Fibroblast of skin of left quadriceps (primary cell): ENCODE measurements at regions not wholly inside any gene's neighbourhood (a gene's known extent, or its start where the extent isn't known, plus 50 kb on each side); places are given as distances from the start of the nearest gene placed in this dataset.

Experiments used
- DNase-seq, 2 experiments: peaks; one replicate each; pipeline ENCODE4 v3.0.0-alpha.2; 2013; ENCODE audit warnings: low read depth in 2 of 2

DNA sequence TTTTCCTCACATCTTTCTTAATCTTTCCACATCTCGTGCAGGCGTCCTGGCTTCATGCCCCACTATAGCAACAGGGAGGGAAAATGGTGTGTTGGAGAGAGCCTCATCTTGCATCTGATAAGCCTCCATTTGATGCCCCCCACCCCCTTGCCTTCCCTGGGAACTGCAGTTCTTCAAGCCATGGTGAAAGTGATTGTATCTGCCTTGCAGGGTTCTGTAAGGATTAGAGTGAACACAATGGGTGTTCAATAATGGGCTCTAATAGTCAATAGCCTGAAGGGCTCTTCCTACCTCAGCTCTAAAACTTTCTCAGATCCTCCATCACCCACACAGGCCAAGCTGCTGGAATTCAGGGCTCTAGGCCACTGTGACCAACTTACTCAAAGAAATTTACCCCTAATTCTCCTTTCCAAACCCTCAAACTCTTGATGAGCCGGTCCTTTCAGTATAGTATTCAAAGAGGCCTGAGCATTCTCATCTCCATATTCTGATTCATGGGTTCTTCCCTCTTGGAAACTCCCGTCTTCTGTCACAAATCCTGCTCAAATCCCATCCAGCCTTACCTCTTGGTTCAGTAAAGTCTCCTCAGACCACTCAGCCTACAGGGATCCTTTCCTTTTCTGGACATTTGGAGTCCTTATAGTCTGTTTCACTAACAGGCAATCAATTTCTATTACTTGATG is 128.3 kb upstream of the TRIM2 start:
- no peak for DNase-seq

DNA sequence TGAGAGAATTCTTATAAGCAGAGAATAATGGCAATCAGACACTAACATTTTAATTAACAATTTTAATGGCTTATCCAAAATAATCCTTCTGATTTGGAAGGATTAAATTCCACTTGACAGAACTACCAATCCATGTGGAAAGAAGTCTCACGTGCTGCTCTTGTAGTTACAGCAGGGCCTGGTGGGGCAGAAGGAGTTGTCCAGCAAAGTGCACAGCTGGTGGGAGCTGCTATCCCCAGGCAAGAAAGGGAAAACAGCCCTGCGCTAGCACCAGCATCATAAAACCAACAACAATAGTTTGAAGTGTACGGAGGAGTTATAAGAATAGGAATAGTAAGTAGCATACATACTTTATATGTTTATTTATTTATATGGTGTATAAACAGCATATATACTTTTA is 127.4 kb upstream of the TRIM2 start:
- no peak for DNase-seq

DNA sequence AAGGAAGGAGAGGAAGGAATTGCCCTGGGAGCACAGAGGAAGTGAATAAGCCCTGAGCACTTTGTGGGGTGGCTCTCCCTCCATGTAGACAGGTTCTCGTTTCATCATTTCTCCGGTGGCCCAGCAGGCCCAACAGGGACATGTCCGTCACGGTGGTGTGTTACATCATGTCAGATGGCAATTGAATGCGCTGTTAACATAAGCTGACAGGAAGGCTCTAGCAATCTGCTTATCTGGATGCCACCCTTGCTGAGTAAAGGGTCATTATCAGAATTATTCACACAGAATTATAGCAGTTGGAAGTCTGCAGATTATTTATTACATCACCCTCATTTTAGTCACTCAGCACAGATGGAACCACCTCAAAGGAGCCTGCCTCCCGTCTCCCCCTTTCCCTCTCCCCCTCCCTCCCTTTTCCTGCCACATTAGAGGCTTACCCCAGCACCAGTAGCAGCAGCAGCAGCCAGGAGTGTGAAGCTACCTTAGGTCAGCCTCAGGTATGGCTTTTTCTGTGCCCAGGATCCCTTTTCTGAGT is 124.3 kb upstream of the TRIM2 start:
- DNase-seq: no peak

DNA sequence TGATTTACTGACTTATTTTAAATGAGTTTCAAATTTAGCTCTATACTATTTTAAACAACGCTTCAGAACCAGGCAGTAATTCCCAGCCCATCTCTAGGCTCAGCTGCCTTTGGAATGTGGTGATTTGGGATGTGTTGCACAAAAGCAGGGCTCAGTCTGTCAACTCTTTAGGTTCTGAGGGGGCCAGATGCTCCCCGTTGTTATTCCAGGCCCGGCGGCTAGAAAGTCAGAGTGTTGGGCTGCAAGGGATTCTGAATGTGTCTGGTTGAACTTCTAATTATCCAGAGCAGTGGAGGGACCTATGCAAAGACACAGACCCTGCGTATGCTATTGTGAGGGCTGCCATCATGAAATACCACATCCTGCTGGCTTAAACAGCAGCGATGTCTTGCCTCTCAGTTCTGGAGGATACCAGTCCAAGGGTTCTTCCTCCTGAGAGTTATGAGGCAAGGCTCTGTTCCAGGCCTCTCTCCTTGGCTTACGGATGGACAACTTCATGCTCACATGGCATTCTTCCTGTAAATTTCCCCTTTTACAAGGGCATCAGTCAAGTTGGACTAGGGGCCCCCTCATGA is 123.2 kb upstream of the TRIM2 start:
- DNase-seq: no peak

DNA sequence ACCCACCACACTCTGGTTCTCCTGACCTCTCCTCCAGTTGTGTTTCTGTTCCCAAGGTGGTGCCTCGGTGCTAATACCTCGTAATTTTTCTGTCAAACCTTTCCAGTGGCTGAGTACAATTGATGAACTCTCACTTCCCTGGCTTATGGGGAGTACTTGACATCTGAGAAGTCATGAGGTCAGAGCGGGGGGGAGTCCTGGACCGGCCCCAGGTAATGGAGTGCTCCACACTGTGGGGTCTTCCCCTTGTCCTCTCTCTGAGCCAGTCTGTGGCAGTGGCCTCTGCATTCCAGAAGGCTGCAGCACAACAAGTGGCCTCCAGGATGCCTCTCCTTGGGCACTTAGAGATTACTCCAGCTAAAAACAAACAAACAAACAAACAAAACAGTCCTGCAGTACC is 122.5 kb upstream of the TRIM2 start:
- DNase-seq: no peak

DNA sequence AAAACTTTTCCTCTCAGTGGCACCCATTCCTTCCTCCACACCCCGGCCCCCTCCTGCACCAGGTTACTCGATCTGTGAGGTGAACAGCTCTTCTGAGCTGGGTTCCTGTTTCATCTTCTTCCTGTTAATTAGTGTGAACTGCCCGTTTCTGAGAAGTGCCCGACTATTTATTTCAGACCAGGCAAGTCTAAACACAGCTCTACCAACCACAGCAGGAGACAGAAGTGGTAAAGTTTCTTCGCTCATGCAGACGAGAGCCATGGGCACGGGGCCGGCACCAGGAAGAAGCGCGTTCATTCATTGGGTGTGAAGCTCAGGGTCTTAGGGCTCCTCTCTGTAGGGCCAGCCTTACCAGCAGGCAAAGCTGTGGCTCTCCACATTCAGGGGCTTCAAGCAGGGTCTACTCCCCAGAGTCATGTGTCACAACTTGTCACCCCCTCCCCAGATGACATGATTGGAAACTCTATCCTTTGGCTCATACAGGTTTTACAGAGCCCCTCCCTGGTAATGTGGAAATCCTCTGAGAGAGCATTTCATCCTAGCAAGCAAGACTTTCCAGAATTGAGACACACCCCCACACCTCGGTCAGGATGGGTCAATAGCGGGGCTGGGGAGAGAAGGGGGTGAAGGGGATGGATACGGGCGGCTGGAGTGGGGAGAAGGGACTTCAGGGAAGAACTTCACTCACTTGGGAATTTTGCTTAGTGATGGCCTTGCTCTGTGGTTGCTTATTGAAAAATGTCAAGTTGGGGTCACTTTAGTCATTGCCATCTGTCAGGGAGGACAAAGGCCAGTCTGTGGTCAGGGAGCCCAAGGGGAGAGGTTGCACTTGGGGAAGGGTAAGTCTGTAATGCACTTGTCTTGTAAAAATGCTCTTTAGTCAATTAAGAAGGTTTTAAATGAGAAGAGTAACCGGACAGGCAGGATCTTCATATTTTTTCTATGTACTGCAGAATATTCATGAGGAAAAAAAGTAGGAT is 121.6 kb upstream of the TRIM2 start:
- DNase-seq: no peak

DNA sequence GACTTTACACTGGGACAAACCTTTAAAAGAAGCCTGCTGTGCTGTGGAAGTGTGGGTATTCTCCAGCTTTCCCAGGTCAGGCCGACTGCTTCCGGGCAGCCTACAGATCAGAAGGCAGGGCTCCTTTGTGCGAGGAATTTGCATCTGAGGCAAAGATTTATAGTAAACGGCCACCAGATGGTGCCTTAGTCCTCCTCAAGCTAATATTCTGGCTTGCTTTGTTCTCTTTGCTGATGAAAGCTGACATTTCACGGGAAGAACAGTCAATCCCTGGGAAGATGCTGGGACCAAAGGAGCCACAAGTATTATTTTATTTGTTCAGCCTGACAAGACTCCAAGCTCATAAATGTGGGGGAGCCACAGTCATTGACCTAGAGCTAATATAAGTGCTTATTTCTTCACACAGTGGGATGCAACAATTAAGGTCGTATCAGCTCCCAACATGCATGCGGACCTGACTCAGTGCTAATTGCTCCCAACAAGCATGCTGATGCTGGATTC is 120.7 kb upstream of the TRIM2 start:
- peak; percentile 49 to 52 for DNase-seq

DNA sequence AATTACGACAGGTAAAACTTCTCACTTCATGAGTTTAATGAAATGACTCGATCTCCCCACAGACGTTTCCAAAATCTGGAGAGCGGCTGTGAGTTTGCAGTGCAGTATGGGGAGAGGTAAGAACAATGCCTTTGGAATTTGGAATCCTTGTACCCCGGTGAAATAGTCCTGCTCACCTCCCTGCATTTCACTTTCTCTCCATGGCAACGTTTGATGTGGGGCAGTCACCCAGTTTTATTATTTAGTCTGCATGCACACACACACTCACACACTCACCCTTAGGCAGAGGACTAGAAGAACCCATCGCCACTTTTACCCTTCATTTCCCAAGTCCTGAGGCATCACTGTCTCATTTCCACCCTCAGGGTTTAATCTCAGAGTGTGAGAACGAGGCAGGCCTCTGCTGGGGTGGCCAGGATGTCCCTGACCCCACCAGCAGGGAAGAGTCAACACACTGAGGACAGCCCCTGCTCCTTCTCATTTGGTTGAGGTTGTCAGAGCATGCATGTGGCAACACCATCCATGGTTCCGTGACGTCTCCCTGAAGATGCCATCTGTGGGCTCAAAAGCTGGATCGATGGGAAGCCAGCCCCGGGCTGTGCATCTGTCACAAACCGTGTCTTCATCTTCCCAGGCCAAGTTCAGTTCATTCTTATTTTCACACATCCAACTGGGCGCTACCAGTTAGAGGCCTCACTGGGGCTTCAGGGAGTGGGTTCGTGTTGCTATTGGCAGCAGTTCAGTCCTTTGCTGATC is 119.8 kb upstream of the TRIM2 start:
- DNase-seq: no peak

DNA sequence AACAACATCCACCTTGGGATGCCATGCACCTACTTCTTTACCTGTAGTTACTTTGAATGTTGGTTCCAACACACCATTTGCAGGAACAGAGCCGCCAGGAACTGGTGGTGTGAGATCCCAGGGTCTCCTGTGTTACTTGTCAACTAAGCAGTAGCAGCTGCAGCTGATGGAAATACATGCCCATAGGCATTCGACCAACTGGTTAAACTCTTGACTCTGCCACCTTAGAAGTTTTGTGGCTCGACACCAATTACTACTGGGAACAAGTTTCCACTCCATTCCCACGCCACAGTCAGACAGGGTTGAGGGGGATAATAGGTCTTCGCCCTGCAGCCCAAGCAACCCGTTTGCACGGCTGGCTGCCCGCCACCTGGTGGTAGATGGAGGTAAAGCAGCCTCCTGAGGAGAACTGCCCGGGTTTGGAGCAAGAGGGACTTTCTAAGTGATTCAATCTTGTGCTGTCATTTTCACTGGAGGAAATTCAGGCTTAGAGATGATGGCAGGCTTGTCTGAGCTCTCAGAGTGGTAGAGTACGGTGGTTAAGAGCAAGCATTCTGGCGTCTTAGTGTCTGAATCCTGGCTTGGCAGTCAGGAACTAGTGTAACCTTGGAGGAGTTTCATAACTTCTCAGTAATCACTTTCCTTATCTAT is 119.1 kb upstream of the TRIM2 start:
- DNase-seq: peak in 1 of 2 experiments; percentile 28

DNA sequence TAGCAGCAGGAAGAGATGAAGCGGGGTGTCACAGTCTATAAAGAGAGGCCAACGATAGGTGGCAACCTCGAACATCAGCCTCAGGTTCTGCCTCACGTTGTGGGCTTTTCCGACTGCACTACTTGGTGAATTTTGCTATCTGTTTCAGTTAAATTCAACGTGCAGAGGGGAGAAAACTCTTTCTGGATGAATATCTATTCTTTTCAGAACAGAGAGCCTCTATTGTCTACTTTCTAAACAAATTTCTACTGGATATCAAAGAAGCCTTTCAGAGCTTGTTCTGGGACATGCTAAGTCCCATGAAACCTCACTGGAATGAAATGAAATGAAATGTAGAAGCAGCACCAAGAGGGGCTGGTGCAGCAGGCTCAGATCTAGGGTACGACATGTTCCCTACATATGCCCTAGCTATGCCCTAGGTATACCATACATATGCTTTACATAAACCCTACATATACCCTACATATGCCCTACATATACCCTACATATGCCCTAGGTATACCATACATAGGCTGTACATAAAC is 116.5 kb upstream of the TRIM2 start:
- no peak for DNase-seq

DNA sequence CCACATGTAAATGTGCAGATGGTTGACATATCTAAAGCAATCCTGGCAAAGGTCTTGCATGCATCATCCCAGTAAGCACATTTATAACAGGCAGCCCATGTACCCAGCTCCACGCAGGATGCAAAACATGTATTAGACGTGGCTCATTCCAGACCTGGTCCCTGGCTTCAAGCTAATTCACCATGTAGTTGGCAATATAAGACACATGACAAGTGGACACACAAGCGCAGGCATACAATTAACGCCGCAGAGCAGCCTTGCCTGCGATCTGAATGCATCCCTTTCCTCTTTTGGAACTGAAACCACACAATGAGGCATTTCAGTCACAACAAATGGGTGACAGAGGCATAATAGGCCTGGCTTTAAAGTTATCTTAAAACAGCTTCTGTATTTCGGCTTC is 114.5 kb upstream of the TRIM2 start:
- DNase-seq: no peak

DNA sequence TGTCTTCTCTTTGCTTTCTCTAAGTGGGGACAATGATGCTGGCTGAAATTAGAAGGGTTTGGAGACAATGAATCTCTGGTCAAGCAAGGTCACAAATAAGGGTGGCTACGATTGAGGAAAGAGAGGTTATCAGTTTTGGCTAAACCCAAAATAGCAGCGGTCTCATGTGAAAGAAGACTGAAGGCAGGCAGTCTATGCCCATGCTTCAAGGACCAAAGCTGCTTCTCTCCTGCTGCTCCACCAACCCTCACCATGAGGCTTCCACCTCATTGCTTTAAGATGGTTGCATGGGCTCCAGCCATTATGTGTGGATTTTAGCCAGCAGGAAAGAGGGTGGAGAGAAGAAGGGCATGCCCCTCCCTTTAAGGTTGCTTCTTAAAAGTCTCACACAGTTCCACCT is 114.1 kb upstream of the TRIM2 start:
- DNase-seq: no peak

DNA sequence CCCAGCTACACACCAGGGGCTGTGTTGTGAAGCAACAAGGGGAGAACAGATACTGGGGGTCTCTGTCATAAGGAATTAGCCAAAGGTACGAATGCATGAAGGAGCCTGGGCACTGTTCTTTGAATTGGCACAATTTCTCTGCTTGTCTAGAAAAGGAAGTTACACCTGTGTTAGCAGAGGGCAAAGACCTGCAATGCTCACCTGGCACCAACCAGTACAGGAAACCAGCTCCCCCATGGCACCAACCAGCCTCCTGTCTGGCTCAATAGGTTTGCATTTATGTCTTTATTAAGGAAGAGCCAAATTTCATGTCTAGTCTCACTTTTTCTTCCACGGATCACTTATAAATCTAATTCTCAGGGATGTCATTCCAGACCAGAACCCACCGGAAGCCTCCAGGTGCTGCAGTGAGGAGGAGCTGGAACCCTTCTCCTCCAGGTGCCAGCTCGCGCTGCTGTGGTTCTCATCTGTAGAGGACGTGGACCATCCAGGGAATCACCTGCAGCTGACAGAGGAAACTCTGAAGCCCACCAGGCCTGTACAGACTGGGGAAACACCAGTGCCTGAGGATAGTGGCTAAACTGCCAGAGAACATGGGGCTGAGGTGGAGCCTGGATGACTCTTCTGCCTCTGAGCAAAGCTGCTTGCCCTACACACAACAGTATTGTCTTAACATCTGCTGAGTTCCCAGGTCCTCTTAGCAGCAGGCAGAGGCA is 113.4 kb upstream of the TRIM2 start:
- no peak for DNase-seq

DNA sequence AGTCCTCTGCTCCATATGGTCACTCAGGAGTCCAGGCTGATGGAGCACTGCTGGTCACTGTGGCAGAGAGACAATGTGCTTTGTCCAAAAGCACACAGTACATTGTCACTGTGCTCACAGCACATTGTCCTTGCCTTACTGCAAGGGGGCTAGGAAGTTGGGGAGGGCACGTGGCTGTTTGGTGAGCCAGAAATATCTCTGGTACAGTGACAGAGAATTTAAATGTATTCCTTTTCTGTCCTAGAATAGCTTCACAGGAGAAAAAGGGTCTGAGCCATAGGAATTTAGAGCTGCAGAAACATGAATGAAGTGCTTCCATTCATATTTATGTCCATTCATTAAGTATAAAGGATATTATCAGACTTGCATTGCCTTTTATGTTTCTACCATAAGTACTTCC is 110.8 kb upstream of the TRIM2 start:
- DNase-seq: no peak

DNA sequence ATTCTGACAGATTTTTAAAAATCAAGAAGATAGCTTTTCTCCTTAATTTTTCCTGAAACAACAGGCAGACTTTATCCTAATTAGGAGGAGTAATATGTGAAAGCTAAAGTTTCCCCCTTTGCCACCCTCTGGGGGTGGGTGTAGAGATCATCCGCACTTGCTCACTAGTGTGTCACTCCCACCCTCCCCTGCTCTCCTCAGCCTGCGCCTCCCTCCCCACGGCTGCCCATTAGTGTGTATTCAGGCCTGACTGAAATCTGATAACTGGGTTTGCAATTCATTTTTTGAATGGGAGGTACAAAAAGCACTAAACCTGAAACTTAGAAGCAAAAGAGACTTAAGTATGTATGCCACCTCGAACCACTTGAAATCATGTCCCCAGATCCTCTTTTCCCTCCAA is 110.4 kb upstream of the TRIM2 start:
- DNase-seq: no peak

DNA sequence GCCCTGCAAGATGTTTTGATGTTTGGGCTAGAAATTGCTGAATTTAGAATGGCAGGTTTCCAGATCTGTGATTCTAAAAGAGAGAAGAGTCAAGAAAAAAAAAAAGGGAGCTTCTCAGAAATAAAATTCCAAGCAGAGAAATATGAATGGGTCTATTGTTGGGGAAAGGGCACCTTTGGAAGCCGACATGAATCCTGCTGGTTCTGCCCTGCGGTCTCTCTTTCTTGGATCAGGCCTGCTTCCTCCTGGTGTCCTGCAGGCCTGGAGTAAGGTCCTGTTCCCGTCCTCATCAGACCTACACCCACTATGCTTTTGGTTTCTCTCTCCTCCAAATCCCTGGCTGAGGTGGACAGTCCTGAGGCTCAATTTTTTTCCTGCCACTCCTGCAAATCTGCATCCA is 109.8 kb upstream of the TRIM2 start:
- no peak for DNase-seq

DNA sequence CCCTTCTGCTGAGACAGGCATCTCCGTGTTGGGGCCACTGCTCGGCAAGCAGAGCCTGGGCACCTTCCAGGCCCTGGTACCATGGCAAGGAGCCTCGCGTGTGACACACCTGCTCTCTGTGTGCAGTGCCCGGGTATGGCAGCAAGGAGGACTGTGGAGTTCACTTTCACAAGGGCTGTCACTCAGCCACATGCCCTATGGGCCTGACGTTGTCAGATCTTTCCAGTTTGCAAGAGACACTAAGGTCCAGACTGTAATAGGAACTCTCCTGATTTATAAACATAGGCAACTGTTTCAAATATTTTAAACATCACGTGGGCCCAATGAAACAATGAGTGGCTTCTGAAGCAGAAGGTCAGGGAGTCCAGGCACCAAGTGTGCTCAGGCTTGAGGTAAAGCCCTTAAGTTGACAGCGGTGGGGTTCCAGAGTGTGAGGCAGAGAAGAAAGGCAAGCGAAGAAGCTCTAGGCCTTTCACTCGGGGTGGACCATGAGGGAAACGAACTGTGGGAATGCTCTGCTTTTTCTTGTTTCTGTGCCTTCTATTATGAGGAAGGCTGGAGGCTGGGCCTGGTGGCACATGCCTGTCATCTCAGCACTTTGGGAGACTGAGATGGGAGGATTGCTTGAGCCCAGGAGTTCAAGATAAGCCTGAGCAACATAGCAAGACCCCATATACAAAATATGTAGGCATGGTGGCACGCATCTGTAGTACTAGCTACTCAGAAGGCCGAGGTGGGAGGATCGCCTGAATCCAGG is 108.6 kb upstream of the TRIM2 start:
- DNase-seq: no peak

DNA sequence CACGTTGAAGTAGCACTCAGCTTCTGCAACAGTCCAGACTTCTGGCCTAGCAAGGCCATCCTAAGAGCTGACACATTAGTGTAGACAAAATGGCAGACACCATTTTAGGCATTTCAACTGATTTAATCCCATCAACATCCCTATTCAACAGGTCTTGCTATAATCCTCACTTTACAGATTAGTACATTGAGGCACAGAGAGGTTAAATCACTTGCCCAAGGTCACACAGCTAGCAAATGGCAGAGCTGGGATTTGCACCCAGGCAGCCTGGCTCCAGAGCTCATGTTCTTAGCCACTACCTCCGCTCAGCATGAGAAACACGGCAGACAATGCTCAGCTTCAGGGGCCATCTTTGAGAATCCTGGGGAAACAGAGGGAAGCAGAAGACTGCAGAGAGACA is 107.9 kb upstream of the TRIM2 start:
- DNase-seq: no peak

DNA sequence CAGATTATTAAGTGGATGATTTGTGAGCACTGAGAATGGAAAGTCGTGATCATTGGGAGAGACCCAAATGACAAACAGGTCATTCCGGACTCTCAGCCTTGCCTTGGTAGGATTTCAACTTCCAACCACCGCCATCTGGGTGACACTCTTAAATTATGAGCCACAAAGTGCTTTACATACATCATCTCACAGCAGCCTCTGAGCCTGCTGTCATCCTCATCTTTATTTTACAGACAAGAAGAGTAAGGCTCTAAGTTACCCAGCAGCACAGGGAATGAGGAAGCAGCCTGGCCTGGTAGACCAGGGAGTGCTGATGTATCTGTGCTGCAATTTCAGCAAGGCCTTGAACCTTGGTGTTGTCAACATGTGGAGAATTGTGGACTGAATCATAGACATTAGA is 105.8 kb upstream of the TRIM2 start:
- DNase-seq: no peak
